ENCODE measurements at regions not wholly inside any gene's neighbourhood (a gene's known extent, or its start where the extent isn't known, plus 50 kb on each side); places are given as distances from the start of the nearest gene placed in this dataset.

DNA sequence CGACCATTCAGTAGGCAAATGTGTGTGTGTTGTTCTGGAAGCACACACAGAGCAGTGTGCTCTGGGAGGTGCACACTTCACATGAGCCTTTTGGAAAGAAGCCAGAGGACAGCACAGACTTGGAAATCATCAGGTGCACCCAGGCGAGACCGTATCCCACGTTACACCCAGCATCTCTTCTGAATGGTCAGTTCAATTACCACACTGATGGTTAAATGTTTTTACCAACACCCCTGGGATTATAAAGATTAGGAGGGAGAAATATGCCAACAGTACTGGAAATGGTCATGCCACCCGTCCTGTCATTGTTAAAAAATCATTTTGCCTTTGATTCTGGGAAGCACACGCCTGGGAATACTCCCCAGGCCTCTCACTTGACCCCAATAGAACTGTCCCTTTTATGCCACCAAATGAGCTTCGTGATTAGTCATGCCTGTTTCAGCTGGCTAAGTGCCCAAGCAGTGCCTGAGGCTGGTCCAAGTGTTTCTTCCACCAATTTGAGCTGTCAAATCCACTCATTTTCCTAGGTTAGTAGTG is 183.7 kb downstream of the NRP2 start:
- TF ChIP-seq, protein P1, sequence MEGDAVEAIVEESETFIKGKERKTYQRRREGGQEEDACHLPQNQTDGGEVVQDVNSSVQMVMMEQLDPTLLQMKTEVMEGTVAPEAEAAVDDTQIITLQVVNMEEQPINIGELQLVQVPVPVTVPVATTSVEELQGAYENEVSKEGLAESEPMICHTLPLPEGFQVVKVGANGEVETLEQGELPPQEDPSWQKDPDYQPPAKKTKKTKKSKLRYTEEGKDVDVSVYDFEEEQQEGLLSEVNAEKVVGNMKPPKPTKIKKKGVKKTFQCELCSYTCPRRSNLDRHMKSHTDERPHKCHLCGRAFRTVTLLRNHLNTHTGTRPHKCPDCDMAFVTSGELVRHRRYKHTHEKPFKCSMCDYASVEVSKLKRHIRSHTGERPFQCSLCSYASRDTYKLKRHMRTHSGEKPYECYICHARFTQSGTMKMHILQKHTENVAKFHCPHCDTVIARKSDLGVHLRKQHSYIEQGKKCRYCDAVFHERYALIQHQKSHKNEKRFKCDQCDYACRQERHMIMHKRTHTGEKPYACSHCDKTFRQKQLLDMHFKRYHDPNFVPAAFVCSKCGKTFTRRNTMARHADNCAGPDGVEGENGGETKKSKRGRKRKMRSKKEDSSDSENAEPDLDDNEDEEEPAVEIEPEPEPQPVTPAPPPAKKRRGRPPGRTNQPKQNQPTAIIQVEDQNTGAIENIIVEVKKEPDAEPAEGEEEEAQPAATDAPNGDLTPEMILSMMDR (IDR thresholded peaks at IDR 0.05), result no peak
- TF ChIP-seq EZH2 (IDR thresholded peaks at IDR 0.05), result no peak
